ENCODE measurements at regions not wholly inside any gene's neighbourhood (a gene's known extent, or its start where the extent isn't known, plus 50 kb on each side); places are given as distances from the start of the nearest gene placed in this dataset.

DNA sequence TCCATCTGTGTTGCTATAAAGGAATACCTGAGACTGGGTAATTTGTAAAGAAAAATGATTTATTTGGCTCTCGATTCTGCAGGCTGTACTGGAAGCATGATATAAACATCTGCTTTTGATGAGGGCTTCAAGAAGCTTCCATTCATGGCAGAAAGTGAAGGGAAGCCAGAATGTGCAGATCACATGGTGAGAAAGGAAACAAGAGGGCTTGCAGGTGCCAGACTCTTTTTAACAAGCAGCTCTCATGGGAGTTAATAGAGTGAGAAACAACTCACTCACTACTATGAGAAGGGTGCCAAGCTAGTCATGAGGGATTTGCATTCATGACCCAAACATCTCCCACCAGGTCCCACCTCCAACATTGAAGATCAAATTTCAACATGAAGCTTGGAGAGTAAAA lies 247.2 kb downstream of the ZIC4 start:
- TF ChIP-seq, protein P1, sequence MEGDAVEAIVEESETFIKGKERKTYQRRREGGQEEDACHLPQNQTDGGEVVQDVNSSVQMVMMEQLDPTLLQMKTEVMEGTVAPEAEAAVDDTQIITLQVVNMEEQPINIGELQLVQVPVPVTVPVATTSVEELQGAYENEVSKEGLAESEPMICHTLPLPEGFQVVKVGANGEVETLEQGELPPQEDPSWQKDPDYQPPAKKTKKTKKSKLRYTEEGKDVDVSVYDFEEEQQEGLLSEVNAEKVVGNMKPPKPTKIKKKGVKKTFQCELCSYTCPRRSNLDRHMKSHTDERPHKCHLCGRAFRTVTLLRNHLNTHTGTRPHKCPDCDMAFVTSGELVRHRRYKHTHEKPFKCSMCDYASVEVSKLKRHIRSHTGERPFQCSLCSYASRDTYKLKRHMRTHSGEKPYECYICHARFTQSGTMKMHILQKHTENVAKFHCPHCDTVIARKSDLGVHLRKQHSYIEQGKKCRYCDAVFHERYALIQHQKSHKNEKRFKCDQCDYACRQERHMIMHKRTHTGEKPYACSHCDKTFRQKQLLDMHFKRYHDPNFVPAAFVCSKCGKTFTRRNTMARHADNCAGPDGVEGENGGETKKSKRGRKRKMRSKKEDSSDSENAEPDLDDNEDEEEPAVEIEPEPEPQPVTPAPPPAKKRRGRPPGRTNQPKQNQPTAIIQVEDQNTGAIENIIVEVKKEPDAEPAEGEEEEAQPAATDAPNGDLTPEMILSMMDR (IDR thresholded peaks at IDR 0.05; ENCODE audit: low read depth, low read length, poor library complexity, severe bottlenecking) = no peak
- TF ChIP-seq EZH2phosphoT487 (IDR thresholded peaks at IDR 0.05; ENCODE audit: borderline replicate concordance, low read length) = no peak

Data from DOHH2 (cell line).